ENCODE measurements at regions not wholly inside any gene's neighbourhood (a gene's known extent, or its start where the extent isn't known, plus 50 kb on each side); places are given as distances from the start of the nearest gene placed in this dataset.

GRCh38 chr14:41972531-41972930 lies 365.9 kb downstream of the LRFN5 start:
- TF ChIP-seq CTCF (IDR thresholded peaks at IDR 0.05) (no peak), POLR2A (IDR thresholded peaks at IDR 0.05) (no peak)

Measured in lower leg skin (tissue), 3 donors.